Spleen (tissue), 11 donors: ENCODE measurements at regions not wholly inside any gene's neighbourhood (a gene's known extent, or its start where the extent isn't known, plus 50 kb on each side); places are given as distances from the start of the nearest gene placed in this dataset.

ENCODE experiments used
- DNase-seq: peaks from one replicate; pipeline ENCODE4 v3.0.0-alpha.2; 2020
- H3K27ac ChIP-seq, 8 donors: fragments of 200-600 bp; sonication (generic) in 7 of 8; 1 replicate in 4 of 8; 2 replicates in 4 of 8; pipeline versions ENCODE4 v1.5.0 to v1.8.0; 2016 to 2021; ENCODE audit warnings: inconsistent platforms in 4 of 8, mild to moderate bottlenecking in 4 of 8, moderate library complexity in 1 of 8
- H3K27me3 ChIP-seq, 7 donors: fragments of 200-600 bp; sonication (generic) in 6 of 7; replicated peaks in 1 of 7; 1 replicate in 4 of 7; 2 replicates in 3 of 7; pipeline versions ENCODE4 v1.5.0 to v1.8.0; 2016 to 2021; ENCODE audit warnings: inconsistent platforms in 3 of 7, mild to moderate bottlenecking in 1 of 7
- H3K36me3 ChIP-seq, 6 donors: fragments of 200-600 bp; sonication (generic) in 5 of 6; 1 replicate in 4 of 6; 2 replicates in 2 of 6; pipeline versions ENCODE4 v1.5.0 to v1.8.0; 2016 to 2021; ENCODE audit warnings: inconsistent platforms in 2 of 6
- H3K4me1 ChIP-seq, 6 donors: fragments of 200-600 bp; sonication (generic) in 5 of 6; 1 replicate in 3 of 6; 2 replicates in 3 of 6; pipeline versions ENCODE4 v1.5.0 to v1.8.0; 2016 to 2021; ENCODE audit warnings: inconsistent platforms in 3 of 6
- H3K4me3 ChIP-seq, 8 donors: fragments of 200-600 bp; sonication (generic) in 7 of 8; 1 replicate in 4 of 8; 2 replicates in 4 of 8; pipeline versions ENCODE4 v1.5.0 to v1.8.0; 2016 to 2021; ENCODE audit warnings: inconsistent platforms in 4 of 8, mild to moderate bottlenecking in 4 of 8, moderate library complexity in 2 of 8
- H3K9me3 ChIP-seq, 8 donors: fragments of 200-600 bp; sonication (generic) in 7 of 8; 1 replicate in 4 of 8; 2 replicates in 4 of 8; pipeline versions ENCODE4 v1.5.0 to v1.8.0; 2016 to 2021; ENCODE audit warnings: inconsistent platforms in 4 of 8
- POLR2A ChIP-seq, 3 donors: fragments of 450-650 bp; IDR thresholded peaks; one replicate each; pipeline ENCODE4 v1.5.1; 2017; ENCODE audit warnings: antibody characterized with exemption in 3 of 3, mild to moderate bottlenecking in 1 of 3
- POLR2AphosphoS5 ChIP-seq, 3 donors: sonication (generic); formaldehyde crosslinking; IDR thresholded peaks; one replicate each; pipeline ENCODE4 v1.5.1; 2017; ENCODE audit warnings: antibody characterized with exemption in 3 of 3
- WGBS, 5 donors: extraction: QIAGEN DNeasy Blood & Tissue Kit in 3 of 5; methylation state at CpG; one replicate each; pipeline versions ENCODE4 v1.1.5 to v1.1.7; 2013 to 2018; 5-methylcytosine and 5-hydroxymethylcytosine counted together
- intact Hi-C: fragments of 100-400 bp; cut with DNase I; formaldehyde crosslinking; loops from one replicate; pipeline ENCODE4 v1.15.0; 2023; ENCODE audit warnings: low total_unique reads
- TF ChIP-seq, protein P1 (sequence below), 11 experiments: fragments of 200-600 bp in 7 of 11; fragments of 450-650 bp in 4 of 11; sonication (generic) in 4 of 11; IDR thresholded peaks in 8 of 11; conservative IDR thresholded peaks in 3 of 11; 1 replicate in 7 of 11; 2 replicates in 4 of 11; pipeline versions ENCODE4 v1.4.0 to v1.8.0; 2016 to 2021; ENCODE audit warnings: antibody characterized with exemption in 11 of 11, inconsistent platforms in 4 of 11, mild to moderate bottlenecking in 1 of 11
- donor health status: healthy with polysubstance abuse.
- donor health status: DM: no; HTN: no; CAD: no; lungs with moderate emphysema.
- donor health status: DM: no; HTN: no; CAD: no.
- donor health status: Bipolar disorder and iron deficiency.
- donor health status: healthy.
- donor health status: DM: no; HTN: no; CAD: no.
- donor health status: DM: yes; HTN: yes; CAD: no.

- TF ChIP-seq POLR2A (IDR thresholded peaks at IDR 0.05), result no peak
- TF ChIP-seq, protein P1, sequence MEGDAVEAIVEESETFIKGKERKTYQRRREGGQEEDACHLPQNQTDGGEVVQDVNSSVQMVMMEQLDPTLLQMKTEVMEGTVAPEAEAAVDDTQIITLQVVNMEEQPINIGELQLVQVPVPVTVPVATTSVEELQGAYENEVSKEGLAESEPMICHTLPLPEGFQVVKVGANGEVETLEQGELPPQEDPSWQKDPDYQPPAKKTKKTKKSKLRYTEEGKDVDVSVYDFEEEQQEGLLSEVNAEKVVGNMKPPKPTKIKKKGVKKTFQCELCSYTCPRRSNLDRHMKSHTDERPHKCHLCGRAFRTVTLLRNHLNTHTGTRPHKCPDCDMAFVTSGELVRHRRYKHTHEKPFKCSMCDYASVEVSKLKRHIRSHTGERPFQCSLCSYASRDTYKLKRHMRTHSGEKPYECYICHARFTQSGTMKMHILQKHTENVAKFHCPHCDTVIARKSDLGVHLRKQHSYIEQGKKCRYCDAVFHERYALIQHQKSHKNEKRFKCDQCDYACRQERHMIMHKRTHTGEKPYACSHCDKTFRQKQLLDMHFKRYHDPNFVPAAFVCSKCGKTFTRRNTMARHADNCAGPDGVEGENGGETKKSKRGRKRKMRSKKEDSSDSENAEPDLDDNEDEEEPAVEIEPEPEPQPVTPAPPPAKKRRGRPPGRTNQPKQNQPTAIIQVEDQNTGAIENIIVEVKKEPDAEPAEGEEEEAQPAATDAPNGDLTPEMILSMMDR (IDR thresholded peaks at IDR 0.05 in 8 of 11, conservative IDR thresholded peaks at IDR 0.05 in 3 of 11), result no peak
- no peak for TF ChIP-seq POLR2AphosphoS5 (IDR thresholded peaks at IDR 0.05)
- H3K9me3 ChIP-seq, result no peaks in the 10 kb centered on the region
- H3K4me3 ChIP-seq, result no peak overlapping the region
- H3K27me3 ChIP-seq, result no peaks in the 10 kb centered on the region
- no peaks in the 10 kb centered on the region for H3K36me3 ChIP-seq
- intact Hi-C loops, result no loop called here
- H3K27ac ChIP-seq, result no peak overlapping the region
- H3K4me1 ChIP-seq, result no peaks in the 10 kb centered on the region
- WGBS, 5 donors, result 42 to 64% (median 53%) methylated on average over 4 of the region's 4 CpGs
- no peak for DNase-seq
These were observed 145.4 kb upstream of the SPOPL start for GRCh38 chr2:138356178-138356577.

DNA sequence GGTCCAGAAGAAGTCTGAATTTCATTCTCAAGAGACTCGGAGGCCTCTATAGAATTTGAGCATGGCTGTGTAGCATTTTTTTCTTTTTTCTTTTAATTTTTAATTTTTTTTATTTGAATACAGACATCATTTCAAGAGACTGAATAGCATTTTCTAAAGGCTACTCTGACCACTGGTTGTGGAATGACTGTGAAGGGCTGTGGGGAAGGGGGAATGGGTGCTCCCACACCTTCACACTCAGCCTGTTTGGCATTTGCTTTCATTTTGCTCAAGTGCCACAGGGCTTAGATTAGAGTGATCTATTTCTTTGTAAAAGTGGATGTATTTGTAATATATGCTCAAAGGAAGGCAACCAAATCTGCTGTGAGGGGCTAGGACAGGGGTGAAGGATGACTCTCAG is 142.0 kb upstream of the SPOPL start:
- Histone ChIP-seq H3K4me3 (no peak overlapping the region), H3K27me3 (no peaks in the 10 kb centered on the region), H3K4me1 (no peaks in the 10 kb centered on the region), H3K36me3 (no peaks in the 10 kb centered on the region), H3K27ac (no peak overlapping the region), H3K9me3 (no peaks in the 10 kb centered on the region)
- DNase-seq, result no peak
- WGBS, 5 donors, result 88 to 100% (median 92%) methylated on average over 1 of the region's 1 CpG
- intact Hi-C loops, result no loop called here
- TF ChIP-seq, protein P1 (IDR thresholded peaks at IDR 0.05 in 8 of 11, conservative IDR thresholded peaks at IDR 0.05 in 3 of 11), result no peak
- TF ChIP-seq POLR2AphosphoS5 (IDR thresholded peaks at IDR 0.05) (no peak), POLR2A (IDR thresholded peaks at IDR 0.05) (no peak)

GRCh38 chr2:138364554-138365162 is 136.9 kb upstream of the SPOPL start:
- Histone ChIP-seq H3K27ac (no peak overlapping the region), H3K9me3 (no peaks in the 10 kb centered on the region)
- intact Hi-C loops, result no loop called here

GRCh38 chr2:138365581-138365980 is 136.0 kb upstream of the SPOPL start:
- intact Hi-C loops, result no loop called here

More at GRCh38 chr2:138364554-138365162, 136.9 kb upstream of the SPOPL start:
- Histone ChIP-seq H3K36me3 (no peaks in the 10 kb centered on the region), H3K4me1 (no peaks in the 10 kb centered on the region), H3K4me3 (no peak overlapping the region), H3K27me3 (no peaks in the 10 kb centered on the region)
- 95 to 100% (median 100%) methylated on average over 1 of the region's 1 CpG for WGBS, 5 donors
- TF ChIP-seq POLR2A (IDR thresholded peaks at IDR 0.05), result no peak
- TF ChIP-seq, protein P1 (IDR thresholded peaks at IDR 0.05 in 8 of 11, conservative IDR thresholded peaks at IDR 0.05 in 3 of 11), result no peak
- no peak for TF ChIP-seq POLR2AphosphoS5 (IDR thresholded peaks at IDR 0.05)
- DNase-seq, result no peak

DNA sequence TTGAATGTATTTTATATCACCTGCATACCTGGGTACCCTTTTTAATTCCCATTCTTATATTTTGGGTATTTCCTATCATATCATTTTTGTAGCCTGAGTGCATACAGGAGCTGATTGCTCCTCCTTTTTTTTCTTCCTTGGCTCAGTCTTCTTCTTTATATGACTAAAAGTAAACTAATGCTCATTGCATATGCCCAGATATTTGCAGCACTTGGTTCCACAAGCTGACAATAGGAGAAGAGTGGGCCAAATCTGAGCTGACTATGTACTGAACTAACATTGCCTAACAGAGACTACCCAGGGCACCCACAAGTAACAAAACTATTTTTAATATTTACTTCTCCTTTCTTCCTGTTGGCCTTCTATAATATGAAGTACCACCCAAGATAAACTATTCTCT is 131.7 kb upstream of the SPOPL start:
- intact Hi-C loops, result no loop called here
- H3K4me1 ChIP-seq, result no peaks in the 10 kb centered on the region

More at GRCh38 chr2:138365581-138365980, 136.0 kb upstream of the SPOPL start:
- no peaks in the 10 kb centered on the region for H3K27me3 ChIP-seq
- no peak overlapping the region for H3K4me3 ChIP-seq
- WGBS, 5 donors, result 75 to 86% (median 81%) methylated on average over 3 of the region's 3 CpGs
- H3K36me3 ChIP-seq, result no peaks in the 10 kb centered on the region
- no peaks in the 10 kb centered on the region for H3K4me1 ChIP-seq
- no peak for DNase-seq
- no peak overlapping the region for H3K27ac ChIP-seq
- no peak for TF ChIP-seq POLR2A (IDR thresholded peaks at IDR 0.05)
- no peaks in the 10 kb centered on the region for H3K9me3 ChIP-seq

More for the DNA sequence above, 131.7 kb upstream of the SPOPL start:
- Histone ChIP-seq H3K4me3 (no peak overlapping the region), H3K27me3 (no peaks in the 10 kb centered on the region), H3K36me3 (no peaks in the 10 kb centered on the region), H3K27ac (no peak overlapping the region), H3K9me3 (no peaks in the 10 kb centered on the region)
- DNase-seq, result no peak
- no peak for TF ChIP-seq POLR2A (IDR thresholded peaks at IDR 0.05)
- TF ChIP-seq, protein P1 (IDR thresholded peaks at IDR 0.05 in 8 of 11, conservative IDR thresholded peaks at IDR 0.05 in 3 of 11), result no peak
- no peak for TF ChIP-seq POLR2AphosphoS5 (IDR thresholded peaks at IDR 0.05)
